ENCODE measurements at regions not wholly inside any gene's neighbourhood (a gene's known extent, or its start where the extent isn't known, plus 50 kb on each side); places are given as distances from the start of the nearest gene placed in this dataset.

GRCh38 chr3:117734496-117734895, 1024.9 kb downstream of the TUSC7 start:
- TF ChIP-seq EP300 (IDR thresholded peaks at IDR 0.05) = no peak
- no peak for TF ChIP-seq POLR2A (IDR thresholded peaks at IDR 0.05)
